HG02970 (cell line): ENCODE measurements at regions not wholly inside any gene's neighbourhood (a gene's known extent, or its start where the extent isn't known, plus 50 kb on each side); places are given as distances from the start of the nearest gene placed in this dataset.

ENCODE experiments used
- ATAC-seq: cut with Tn5 transposase; IDR thresholded peaks from one replicate; pipeline ENCODE4 v1.9.1; 2021; ENCODE audit warnings: mild to moderate bottlenecking, moderate library complexity, moderate number of reproducible peaks; ENCODE audit not compliant: unreplicated experiment, low FRiP score

DNA sequence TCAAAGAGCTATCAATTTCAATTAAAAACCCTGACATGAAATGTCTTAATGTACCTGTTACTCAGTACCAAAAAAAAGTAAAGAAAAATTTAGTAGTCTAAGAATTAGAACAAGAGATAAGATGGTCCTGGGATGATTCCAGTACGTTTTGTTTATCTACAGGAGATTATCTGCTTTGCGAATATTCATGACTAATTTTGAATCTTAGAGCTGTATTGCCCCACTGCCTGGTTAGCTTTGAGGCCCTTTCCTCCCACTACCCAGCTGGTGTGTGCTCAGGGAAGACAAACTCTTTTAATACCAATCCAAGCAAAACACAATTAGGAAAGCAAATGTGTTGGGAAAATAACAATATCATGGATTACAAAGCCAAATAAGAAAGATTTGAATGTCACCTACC is 263.5 kb downstream of the FOXG1 start:
- ATAC-seq, result no peak

DNA sequence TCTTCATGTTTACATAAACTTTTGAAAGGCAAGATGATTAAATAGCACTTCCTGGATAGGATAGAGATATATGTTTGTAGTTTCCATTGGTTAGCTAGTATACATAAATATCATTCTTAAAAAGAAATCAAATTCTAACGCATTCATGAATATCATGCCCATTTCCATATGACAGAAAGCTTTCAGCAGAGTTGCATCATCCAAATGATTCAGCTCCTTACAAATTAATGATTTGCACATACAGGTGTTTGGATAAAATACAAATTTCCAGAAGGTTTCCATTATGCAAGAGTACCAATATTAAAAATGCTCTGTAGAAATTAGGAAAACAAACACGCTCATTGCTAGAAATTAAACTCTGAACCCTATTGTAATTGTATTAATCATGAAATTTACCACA is 264.4 kb downstream of the FOXG1 start:
- no peak for ATAC-seq

DNA sequence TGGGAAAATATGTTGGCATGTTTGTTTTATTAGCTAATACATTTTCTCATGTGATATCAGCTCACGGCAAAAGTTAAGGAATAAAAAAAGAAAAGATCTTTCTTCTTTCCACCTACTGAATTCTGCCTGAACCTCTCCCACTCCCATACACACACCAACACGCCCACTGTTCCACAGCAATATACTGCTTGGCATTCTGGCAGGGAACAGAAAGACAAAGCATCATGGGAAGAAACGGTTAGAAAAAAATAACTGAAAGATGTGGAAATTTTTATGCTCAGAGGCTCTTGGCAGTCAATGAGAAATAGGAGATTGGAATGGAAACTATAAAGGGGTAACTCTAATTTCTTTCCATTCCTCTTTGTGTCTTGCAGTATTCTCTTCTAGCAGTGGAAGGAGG is 268.5 kb downstream of the FOXG1 start:
- no peak for ATAC-seq

DNA sequence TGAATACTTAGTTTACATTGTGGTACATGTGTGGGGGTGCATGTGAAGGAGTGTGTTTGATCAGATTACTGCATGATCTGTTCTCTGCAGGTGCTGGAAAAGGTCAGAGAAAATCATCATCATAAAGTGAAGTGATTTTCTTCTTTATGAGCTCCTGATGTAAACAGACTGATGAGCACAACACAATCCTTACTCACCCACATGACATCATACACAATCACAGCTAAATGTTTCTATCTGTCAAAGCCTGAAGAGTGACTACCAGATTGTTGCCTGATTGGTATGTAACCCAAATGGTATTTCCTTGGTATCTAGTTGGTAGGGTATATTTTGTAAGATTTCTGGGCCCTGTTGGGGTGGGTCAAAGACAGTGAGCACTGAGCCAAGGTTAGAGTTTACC is 270.8 kb downstream of the FOXG1 start:
- no peak for ATAC-seq

DNA sequence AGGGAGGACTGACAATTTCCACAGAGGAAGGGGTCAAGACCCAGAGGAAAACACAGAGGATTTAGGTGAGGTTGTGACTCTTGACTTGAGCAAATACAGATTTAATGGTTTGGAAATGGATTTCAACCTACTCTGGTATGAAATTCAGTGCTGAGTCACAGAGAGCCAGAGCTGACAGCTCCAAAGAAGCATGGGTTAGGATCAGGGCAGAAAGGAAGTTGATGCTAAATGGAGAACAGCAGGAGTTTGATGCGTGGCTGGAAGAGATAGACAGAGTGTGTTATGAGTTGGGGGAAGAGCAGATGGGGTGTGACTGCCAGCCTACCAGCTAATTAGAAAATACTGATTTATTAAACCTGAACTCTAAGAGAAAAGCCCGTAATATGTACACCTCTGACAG is 272.6 kb downstream of the FOXG1 start:
- ATAC-seq, result no peak

DNA sequence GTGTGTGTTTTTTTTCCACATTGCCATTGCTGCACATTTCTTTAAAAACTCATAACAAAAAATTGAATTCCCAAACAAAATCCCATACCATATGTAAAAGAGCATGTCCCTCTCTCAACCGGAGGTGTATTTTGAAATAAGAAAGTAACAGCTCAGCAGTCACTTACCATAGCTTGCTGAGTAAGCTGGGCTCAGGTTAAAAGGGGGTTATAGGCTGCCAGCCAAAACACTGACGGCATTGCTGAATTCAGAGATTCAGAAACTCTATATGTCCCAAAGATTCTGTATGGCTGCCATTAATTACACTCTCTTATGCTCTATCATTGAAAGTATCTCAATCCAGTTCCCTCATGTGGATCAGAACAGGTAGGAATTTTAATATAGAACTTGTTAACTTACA is 276.0 kb downstream of the FOXG1 start:
- no peak for ATAC-seq

DNA sequence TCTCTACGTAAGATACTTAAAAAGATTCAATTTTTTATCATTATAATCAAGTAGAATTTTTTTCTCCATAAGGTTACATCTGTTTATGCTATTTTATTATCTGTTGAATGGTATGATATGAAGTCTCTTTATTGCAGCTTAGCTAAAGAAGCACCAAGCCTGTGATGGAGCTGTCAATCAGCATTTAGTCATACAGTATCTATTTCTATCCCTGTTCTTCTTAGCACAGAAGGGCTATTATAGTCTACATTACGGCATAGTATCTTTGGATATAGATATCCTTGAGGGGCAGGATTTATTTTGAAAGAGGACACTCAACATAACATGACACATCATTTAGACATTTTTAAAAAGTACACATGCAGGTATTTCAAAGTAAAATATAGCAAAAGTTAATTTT is 277.1 kb downstream of the FOXG1 start:
- ATAC-seq, result no peak

DNA sequence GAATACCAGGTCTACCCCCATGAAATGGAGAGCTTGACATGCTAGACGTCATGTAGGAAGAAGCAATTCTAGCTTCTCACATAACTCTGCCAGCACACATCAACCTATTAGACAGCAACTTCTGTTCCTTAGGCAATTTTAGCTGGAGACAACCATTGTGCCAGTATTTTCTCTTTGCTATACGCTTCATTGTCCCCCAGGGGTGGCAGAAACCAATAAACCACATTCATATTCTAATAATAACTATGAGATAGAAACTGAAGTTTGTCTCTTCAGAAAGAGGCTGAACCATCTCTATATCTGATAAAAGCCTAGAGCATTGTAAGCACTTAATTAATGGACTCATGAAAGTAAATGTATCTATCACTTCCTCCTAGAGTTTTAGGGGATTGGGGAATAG is 278.6 kb downstream of the FOXG1 start:
- ATAC-seq, result no peak

DNA sequence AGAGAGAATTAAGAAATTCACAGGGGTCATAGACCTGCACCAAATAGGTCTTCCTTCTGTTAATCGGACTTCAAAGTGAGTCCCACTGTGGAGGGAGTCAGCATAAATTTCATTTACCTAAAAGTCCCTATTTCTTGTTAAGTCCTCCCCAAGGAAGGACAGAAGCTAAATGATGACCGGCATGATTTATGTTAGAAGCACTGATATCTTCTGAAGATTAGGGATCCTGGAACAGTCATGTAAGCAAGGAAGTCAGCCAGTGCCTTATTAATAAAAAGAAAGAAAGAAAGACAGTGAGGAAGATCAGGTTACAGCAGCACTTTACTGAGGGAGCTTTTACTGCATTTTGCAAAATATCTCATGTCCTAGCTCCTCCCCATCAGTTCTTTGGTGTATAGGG is 287.5 kb downstream of the FOXG1 start:
- ATAC-seq, result no peak

DNA sequence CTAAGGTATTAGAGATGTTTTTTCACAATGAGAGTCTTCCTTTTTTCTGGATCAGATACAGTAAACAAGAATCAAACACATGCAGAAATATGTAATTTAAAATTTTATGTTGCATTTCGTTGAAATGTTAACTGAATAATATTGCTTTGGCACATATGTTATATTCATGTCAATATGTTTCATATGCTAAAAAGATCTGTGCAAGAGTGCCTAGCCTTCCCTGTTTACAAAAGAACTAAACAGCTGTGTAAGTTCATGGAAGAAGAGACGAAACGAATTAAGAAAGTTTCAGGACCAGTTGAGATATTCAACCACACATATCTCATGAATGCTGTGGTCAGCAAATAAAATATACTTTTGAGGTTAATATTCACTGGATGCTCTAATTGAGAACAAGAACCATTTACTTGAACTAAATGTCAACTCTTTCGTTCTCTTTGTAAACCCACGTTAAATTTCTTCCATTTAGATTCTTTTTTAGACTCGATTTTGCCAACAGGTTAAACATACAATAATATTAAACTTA is 289.5 kb downstream of the FOXG1 start:
- no peak for ATAC-seq

DNA sequence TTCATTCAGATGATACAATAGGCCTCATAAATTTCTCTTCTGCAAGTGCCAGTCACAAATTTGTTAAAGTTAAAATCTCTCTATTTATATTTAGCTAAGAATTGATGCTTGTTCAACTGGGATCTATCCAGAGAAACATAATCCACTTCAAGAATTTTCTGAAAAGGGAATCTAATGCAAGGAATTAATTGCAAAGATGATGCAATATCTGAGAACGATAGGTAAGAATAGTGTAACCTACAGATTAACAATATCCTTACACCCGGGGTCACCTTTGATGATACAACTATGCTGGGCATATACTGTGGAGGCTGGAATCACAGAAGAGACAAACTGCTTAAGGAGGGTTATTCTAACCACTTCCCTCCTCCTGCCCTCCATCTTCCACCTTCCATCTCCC is 295.1 kb downstream of the FOXG1 start:
- ATAC-seq, result no peak

DNA sequence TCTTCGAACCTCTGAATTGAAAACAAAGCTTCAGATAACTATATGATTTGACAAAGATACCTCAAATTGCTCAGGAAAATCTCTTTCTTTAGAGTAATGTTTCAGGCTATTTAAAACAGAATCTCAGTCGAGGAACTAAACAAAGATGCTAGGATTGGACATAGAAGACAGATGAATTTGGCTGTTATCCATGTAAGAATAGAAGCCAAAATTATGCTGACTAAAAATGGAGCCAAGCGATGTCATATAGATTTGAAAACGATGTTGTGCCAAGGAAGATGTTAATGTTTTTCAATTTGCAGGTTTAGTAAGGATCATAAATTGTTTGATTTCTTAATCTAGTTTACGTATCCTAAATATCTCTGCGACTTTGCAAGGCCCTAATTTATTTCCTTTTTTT is 295.9 kb downstream of the FOXG1 start:
- ATAC-seq, result no peak

DNA sequence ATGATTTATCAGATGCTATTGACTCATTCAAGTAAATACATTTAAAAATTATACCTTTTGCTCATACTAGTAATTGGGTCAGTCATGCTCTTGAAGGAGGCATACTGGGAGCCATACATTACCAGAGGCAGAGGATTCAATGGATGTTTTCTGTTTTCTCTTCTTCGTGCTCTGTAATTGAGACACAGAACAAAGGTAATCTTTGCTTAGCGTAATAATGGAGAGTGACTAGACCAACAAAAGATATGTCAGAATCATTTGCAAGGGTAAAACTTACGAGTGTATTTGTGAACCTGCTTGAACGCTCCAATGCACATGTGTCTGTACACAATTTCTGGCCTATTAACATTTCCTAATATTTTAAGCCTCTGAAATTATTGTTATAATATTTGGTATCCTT is 296.4 kb downstream of the FOXG1 start:
- no peak for ATAC-seq

DNA sequence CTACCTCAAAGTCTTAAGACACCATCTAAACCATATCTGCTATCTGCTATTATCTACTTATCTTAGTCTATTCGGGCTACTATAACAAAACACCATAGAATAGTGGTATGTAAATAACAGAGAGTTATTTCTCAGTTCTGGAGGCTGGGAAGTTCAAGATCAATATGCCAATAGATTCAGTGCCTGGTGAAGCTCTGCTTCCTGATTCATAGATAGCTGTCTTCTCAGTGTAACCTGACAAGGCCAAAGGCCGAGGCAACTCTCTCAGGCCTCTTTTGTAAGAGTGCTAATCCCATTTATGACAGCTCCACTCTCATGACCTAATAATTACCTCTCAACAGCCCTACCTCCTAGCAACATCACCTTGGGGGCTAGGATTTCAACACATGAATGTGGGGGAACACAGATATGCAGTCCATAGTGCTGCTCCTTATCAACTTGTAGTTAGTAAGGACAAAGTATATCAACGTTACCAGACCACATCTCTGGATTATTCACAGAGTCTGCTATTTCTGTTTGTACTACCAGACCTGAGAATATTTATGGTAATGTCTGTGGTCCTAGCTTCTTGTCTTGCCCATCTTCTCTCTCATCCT is 297.8 kb downstream of the FOXG1 start:
- no peak for ATAC-seq

DNA sequence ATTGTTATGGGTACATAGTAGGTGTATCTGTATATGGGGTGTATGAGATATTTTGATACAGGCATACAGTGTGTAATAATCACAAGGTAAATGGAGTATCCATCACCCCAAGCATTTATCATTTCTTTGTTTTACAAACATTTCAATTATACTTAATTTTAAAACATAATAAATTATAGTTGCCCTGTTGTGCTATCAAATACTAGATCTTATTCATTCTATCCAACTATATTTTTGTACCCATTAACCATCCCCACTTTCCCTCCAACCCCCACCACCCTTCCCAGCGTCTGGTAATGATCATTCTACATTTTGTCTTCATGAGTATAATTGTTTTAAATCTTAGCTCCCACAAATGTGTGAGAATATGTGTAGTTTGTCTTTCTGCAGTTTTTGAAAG is 302.6 kb downstream of the FOXG1 start:
- ATAC-seq, result no peak

DNA sequence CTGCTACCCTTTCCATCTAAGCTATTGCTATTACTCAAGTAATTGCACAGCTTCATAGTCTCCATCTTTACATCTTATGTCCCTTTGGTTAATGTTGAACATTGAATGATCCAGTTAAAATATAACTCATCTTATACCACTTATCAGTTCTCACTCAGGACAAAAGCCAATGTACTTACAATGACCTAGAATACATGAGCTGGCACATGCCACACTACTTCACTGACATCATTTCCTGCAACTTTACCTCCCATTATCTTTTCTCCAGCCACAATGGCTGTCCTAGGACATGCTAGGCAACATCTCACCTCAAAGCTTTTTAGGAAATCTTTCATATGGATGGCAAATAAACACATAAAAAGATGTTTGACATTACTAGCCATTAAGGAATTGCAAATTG is 309.2 kb downstream of the FOXG1 start:
- ATAC-seq, result no peak

DNA sequence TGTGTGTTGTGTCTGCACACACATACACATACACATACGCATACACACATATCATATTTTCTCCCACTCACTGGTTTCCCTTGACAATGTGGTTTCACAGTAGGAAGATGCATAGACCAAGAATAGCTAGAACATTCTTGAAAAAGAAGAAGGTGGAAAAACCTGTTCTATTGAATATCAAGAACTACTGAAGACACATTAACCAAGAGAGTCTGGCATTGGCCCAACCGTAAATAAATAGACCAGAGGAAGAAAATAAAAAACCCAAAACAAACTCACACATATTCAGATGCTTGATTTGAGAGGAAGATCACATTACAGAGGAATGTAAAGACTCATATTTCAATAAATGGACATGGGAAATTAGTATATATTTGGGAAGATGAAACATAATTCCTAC is 311.3 kb downstream of the FOXG1 start:
- ATAC-seq, result no peak

DNA sequence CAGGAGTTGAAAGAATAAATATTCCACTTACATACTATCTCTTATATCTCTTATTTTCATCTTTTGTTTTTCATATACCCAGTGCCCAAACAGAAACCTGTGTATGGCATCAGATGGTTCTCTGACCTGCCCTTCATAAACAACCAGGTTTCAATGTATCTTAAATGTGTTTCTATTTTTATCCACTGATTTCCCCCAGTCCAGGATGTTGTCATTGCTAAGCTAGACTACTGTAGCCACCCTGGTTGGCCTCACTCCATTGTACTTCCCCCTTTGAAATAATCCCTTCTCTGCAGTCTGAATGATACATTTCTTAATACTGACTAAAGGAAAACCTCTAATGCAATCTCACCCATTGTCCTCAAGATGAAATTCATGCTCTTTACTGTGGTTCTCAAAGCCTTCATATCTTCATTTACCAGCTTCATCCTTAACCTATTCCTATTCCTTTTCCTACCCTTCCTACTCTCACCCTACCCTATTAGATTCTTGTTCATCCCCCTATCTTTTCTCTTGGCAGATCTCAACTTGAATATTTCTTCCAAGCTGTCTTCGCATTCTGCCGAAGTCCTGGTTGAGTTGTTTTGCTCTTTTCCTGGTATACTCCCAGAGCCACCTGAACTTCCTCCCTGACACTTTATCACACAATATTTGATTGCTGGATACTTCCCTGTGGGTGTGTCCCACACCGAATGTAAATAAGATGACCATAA is 312.4 kb downstream of the FOXG1 start:
- no peak for ATAC-seq

DNA sequence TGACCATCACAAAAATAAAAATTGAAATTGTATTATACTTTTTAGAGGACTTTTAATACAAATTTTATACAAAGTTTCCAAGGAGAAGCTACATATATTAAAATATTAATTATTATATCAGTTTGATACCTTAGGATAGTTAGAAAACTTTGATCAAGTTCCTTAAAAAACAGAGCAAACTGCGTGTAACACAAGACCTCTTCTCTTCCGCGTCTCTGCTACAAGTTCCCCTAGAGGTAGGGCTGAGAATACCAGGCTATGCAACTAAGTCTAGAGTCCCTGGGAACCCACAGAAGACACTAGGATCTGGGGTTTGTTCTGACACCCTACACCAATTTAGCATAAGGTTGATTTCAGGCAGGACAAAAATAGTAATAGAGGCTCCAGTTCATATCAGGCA is 319.0 kb downstream of the FOXG1 start:
- ATAC-seq, result no peak

DNA sequence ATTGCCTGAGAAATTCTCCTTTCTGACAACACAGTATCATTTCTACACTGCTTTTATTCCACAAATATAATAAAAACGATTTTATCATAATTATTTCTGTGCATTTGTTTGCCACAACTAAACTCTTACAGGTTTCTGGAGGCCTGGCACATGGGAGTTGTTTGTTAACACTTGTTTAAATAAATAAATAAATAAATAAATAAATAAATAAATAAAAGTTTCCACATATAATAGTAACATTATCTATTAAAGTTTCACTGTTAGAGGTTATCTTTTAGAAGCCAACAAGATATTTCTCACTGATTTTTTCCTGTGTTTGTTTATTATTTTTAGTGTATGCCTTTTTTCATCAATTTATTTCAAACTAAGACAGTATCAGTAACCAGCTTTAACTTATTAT is 323.3 kb downstream of the FOXG1 start:
- ATAC-seq, result no peak

DNA sequence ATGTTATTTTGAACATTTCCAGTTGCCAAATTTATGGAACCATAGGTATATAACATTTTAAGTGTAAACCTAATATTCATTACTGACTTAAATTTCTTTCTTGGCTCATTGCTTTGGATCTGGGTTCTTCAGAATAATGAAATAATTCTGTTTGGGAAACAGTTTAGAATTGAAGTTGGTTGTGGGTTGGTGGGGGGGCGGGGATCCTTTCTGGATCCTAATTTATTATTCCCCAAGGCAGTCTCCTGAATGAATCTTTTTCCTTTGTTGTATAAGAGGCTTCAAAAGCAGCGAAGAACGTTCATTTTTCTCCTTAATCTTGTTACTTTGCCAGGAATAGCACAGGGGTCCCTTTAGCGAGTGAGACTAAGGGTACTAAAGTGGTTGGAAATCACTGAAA is 325.5 kb downstream of the FOXG1 start:
- no peak for ATAC-seq

DNA sequence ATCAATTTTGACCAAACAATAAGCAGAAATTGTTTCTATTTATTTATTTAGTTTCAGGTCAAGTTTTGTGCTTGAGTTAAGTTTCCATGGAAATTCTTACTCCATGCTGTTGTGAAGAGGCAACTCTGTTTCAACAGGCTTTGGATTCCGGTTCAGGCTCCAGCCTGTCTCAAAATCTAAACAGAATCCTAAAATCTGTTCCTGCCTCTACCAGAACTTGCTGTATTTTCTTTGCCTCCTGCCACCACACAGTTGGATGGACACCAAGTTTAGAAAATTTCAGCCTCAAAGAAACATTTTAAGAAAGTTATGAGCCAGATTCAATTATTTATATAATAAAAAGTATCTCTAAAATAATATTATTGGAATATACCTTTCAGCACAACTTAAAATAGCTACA is 330.9 kb downstream of the FOXG1 start:
- ATAC-seq, result no peak
